ENCODE measurements at regions not wholly inside any gene's neighbourhood (a gene's known extent, or its start where the extent isn't known, plus 50 kb on each side); places are given as distances from the start of the nearest gene placed in this dataset.

DNA sequence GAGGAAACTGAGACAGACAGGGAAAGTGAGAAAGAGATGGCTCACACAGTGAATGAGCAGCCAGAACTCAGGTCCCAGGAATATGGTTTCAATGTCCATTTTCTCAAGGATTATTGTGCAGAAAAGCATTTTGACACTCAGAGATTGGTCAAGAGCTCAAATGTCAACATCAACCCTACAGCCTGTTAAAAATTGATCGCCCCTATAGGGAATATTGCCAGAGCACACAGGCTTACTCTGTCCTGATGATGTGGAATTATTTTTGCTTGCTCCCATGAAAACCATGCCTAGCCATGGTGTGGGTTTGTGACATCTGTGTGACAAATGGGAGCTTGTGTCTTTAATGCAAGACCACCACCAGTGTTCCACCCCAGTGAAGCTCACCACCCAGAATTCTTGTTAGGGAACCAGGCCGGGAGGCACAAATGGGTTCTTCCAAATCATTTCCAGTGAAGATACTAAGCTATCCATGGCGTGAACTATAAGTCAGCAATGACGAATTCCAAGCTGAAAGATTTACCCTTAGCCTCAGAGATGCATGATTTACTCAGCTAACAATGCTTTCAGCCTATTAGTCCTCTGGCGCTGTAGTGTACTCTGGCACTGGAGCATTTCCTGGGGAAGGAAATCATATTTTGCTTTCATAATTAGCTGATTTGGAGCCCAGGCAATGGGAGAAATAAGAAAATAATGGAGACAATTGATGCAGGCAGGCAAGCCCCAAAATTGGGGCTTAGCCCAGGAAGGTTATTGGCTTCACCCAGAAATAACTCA lies 1188.2 kb upstream of the TMEM132C start:
- TF ChIP-seq CTCF (IDR thresholded peaks at IDR 0.05; ENCODE audit: insufficient read depth, low read length, poor library complexity, severe bottlenecking) (no peak), EZH2phosphoT487 (conservative IDR thresholded peaks at IDR 0.05; ENCODE audit: low read length) (no peak)
